Calu3 (cell line): ENCODE measurements at regions not wholly inside any gene's neighbourhood (a gene's known extent, or its start where the extent isn't known, plus 50 kb on each side); places are given as distances from the start of the nearest gene placed in this dataset.

Source experiments
- BruUV-seq: library from RNA; stranded (reverse); fragments of 400-500 nt; replicated peaks from 2 replicates; lab custom pipeline; 2021; lab: Mats Ljungman, UMichigan
- CTCF ChIA-PET: fragments of 300-600 bp; sonication (Branson Sonifier 250); formaldehyde crosslinking; loops from one replicate; lab custom pipeline; 2022; ENCODE audit warnings: antibody characterized with exemption; lab: Charles Lee
- DNase-seq: peaks from one replicate; pipeline ENCODE4 v3.0.0; 2022
- H3K27ac Mint-ChIP-seq: one replicate; pipeline ENCODE4 v1.8.0; 2022; ENCODE audit warnings: mixed read lengths; ENCODE audit not compliant: unreplicated experiment
- H3K27me3 Mint-ChIP-seq: one replicate; pipeline ENCODE4 v1.8.0; 2022; ENCODE audit warnings: mixed read lengths; ENCODE audit not compliant: unreplicated experiment
- H3K36me3 Mint-ChIP-seq: one replicate; pipeline ENCODE4 v1.8.0; 2022; ENCODE audit warnings: mild to moderate bottlenecking, moderate library complexity, mixed read lengths; ENCODE audit not compliant: insufficient read depth, unreplicated experiment
- H3K4me1 Mint-ChIP-seq: one replicate; pipeline ENCODE4 v1.8.0; 2022; ENCODE audit warnings: mild to moderate bottlenecking, low read depth, mixed read lengths; ENCODE audit not compliant: unreplicated experiment
- H3K4me3 Mint-ChIP-seq: one replicate; pipeline ENCODE4 v1.8.0; 2022; ENCODE audit warnings: mild to moderate bottlenecking, low read depth, moderate library complexity, mixed read lengths; ENCODE audit not compliant: unreplicated experiment
- H3K9me3 Mint-ChIP-seq: one replicate; pipeline ENCODE4 v1.8.0; 2022; ENCODE audit warnings: low read depth, mixed read lengths; ENCODE audit not compliant: unreplicated experiment
- CTCF ChIP-seq: fragments of 200-600 bp; IDR thresholded peaks from one replicate; pipeline ENCODE4 v1.8.0; 2022; ENCODE audit warnings: antibody characterized with exemption; ENCODE audit not compliant: unreplicated experiment
- intact Hi-C: fragments of 100-400 bp; cut with micrococcal nuclease; formaldehyde crosslinking; loops from one replicate; pipeline ENCODE4 v1.10.0; 2022; ENCODE audit not compliant: unreplicated experiment

DNA sequence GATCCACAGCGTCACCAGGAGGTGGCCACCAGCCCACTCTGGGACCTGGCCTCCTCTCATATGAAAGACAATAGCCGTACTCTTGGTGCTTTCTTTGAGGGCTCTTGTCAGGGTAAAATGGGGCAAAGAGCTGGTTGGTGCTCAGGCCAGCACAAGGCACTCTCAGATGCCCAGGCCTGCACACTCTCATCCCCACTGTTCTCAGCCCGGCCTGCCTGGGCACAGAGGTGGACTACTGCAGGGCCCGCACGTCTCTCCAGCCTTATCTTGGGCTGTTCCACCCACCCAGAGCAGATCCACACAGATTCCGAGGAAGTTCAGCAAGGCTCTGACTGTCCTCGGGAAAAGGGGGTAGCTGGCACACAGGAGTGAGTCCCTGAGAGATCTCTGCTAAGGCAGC, 122.8 kb upstream of the PRR20G start:
- Mint-ChIP-seq H3K4me1 (peaks cover 7% of the 10 kb centered on the region), H3K4me3 (no peak overlapping the region), H3K36me3 (no peaks in the 10 kb centered on the region), H3K27ac (no peak overlapping the region), H3K27me3 (peaks cover 96% of the 10 kb centered on the region), H3K9me3 (no peaks in the 10 kb centered on the region)
- CTCF ChIA-PET, result no interaction called here
- TF ChIP-seq CTCF, result no peak
- intact Hi-C loops, result no loop called here
- no TSS peak for BruUV-seq
- no peak for DNase-seq

- no TSS peak for BruUV-seq
- intact Hi-C loops, result no loop called here
- no peak overlapping the region for H3K4me3 Mint-ChIP-seq
- DNase-seq, result no peak
- H3K27me3 Mint-ChIP-seq, result peaks cover 96% of the 10 kb centered on the region
- no peaks in the 10 kb centered on the region for H3K36me3 Mint-ChIP-seq
- no peaks in the 10 kb centered on the region for H3K9me3 Mint-ChIP-seq
- CTCF ChIA-PET, result no interaction called here
- TF ChIP-seq CTCF, result no peak
- no peak overlapping the region for H3K27ac Mint-ChIP-seq
- H3K4me1 Mint-ChIP-seq, result peaks cover 7% of the 10 kb centered on the region
Measured at GRCh38 chr3:127410137-127410488, 122.3 kb upstream of the PRR20G start.

GRCh38 chr3:127409421-127410136, 121.7 kb upstream of the PRR20G start:
- H3K4me1 Mint-ChIP-seq, result peaks cover 7% of the 10 kb centered on the region
- no peaks in the 10 kb centered on the region for H3K9me3 Mint-ChIP-seq
- H3K27ac Mint-ChIP-seq, result no peak overlapping the region
- intact Hi-C loops, result no loop called here
- BruUV-seq, result no TSS peak
- DNase-seq, result no peak
- no peak for TF ChIP-seq CTCF
- CTCF ChIA-PET, result no interaction called here
- H3K36me3 Mint-ChIP-seq, result no peaks in the 10 kb centered on the region
- H3K4me3 Mint-ChIP-seq, result no peak overlapping the region
- peaks cover 96% of the 10 kb centered on the region for H3K27me3 Mint-ChIP-seq

GRCh38 chr3:127408684-127409420, 121.0 kb upstream of the PRR20G start:
- intact Hi-C loops, result no loop called here
- CTCF ChIA-PET, result interaction anchor here (0.6 kb wide), 1 partner anchor 56 kb away, joined by 4 read pairs; no protein-coding TSS in a partner anchor
- Mint-ChIP-seq H3K4me3 (no peak overlapping the region), H3K4me1 (peaks cover 7% of the 10 kb centered on the region), H3K27me3 (peaks cover 96% of the 10 kb centered on the region), H3K9me3 (no peaks in the 10 kb centered on the region), H3K36me3 (no peaks in the 10 kb centered on the region), H3K27ac (no peak overlapping the region)
- peak; percentile 5 for DNase-seq
- BruUV-seq, result no TSS peak
- TF ChIP-seq CTCF, result no peak
